ENCODE measurements at regions not wholly inside any gene's neighbourhood (a gene's known extent, or its start where the extent isn't known, plus 50 kb on each side); places are given as distances from the start of the nearest gene placed in this dataset.

DNA sequence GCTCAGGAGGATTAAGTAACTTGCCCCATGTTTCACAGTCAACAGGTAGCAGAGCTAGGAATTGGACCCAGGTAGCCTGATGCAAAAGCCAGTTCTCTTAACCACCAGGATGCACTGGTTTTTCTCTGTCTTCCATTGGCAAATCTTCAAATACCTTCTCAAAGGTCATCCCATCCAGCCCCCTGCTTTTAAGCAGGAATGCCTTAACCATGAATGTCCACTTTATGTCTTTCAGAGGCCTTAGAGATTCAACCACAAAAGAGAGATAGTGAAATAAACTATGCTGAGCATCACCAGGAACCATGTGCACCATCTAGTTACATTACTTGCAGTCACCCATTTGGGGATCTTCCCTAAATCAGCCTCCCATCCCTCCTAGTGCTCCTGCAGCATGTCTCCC, 94.3 kb downstream of the C17orf67 start:
- DNase-seq (ENCODE audit: low read depth) = no peak

DNA sequence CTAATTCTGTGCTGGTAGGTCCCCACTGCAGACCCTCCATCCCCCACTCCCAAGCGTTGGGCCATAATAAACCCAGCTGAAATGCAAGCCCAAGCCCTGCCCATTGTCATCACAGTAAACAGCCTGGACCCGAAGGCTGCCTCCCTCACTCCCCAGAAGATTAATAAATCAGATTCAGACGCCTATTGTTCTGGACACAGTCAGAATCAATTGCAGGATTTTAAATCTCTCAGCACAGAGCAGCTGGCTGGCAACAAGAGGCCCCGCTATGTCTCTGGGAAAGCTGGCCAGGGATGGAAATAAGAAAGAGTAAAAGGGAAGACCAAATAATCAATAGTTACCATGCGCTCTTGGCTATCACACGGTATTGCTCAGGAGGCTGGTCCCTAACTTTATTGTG, 93.9 kb downstream of the C17orf67 start:
- no peak for DNase-seq (ENCODE audit: low read depth)

DNA sequence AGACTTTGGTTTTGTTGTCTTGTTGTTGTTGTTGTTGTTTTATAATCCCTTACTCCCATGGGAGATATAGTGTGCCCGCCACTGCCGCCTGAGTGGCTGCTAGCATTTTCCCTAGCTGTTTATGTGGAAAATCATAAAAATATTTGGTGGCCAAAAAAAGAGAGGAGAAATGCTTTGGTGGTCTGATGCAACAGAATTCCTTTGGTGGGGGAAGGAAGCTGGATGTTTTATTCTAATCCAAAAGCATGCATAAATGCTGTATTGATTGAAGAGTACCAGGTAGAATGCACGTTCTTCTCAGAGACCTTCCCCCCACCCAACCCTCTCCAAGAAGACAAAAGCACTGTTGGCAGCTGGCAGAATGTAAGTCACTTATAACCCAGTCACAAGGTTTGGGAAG, 93.2 kb downstream of the C17orf67 start:
- DNase-seq (ENCODE audit: low read depth) = no peak
